Prostate gland (tissue), 2 donors: ENCODE measurements at regions not wholly inside any gene's neighbourhood (a gene's known extent, or its start where the extent isn't known, plus 50 kb on each side); places are given as distances from the start of the nearest gene placed in this dataset.

Source experiments
- CTCF ChIP-seq, 4 experiments: fragments of 200-600 bp in 2 of 4; fragments of 450-650 bp in 2 of 4; sonication (generic) in 2 of 4; IDR thresholded peaks; 1 replicate in 3 of 4; 2 replicates in 1 of 4; pipeline ENCODE4 v1.5.1; 2016 to 2019; ENCODE audit warnings: antibody characterized with exemption in 4 of 4, mild to moderate bottlenecking in 2 of 4, moderate library complexity in 2 of 4
- POLR2AphosphoS5 ChIP-seq: sonication (generic); formaldehyde crosslinking; IDR thresholded peaks from one replicate; pipeline ENCODE4 v1.6.1; 2017; ENCODE audit warnings: antibody characterized with exemption

GRCh38 chr18:70650878-70651277, 362.0 kb downstream of the SOCS6 start:
- TF ChIP-seq POLR2AphosphoS5, result no peak
- no peak for TF ChIP-seq CTCF (IDR thresholded peaks at IDR 0.05)
